T-helper 1 cell (primary cell): ENCODE measurements at regions not wholly inside any gene's neighbourhood (a gene's known extent, or its start where the extent isn't known, plus 50 kb on each side); places are given as distances from the start of the nearest gene placed in this dataset.
"Not testable (repeated sequence)": the region's sequence is repeated elsewhere in the genome, so short reads cannot be mapped to it uniquely, and the experiment has no call there.

Experiments used
- DNase-seq, 5 donors: peaks; one replicate each; pipeline ENCODE4 v3.0.0-alpha.2; 2012 to 2020

DNA sequence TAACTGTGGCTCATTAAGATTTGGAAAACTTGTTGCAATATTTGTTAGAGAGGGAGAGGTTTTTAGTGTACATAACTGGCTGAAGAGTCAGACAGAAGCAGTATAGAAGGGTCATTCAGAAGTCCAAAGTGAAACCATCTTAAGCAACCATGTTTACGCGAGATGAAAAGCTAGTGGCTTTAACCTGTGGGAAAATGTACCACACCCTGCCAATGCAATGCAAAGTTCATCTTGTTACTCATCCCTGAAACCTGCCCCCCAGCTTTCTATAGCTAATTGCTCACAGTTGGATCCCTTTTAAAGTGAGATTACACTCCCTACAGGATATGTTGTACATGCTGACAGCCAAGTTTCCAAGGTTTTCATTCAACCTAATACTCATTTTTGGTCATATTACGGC is 96.7 kb upstream of the RAPGEF2 start:
- DNase-seq: no peak

DNA sequence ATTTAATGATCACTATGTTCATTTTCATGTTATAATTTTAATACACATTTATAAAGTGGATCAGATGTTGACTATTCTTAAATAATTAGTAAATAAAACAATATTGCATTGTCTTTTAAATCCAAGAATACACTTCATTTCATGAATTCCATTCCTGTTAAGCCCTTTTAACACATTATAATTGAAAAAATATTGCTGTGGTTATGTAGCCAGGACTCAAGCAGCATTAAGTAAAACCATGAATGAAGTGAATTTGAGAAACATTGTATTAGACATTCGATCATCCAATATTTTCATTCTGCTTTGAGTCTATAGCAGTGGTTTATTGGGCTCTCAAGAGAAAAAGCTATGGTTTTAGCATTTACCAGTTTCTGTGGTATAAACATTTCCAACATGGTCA is 94.2 kb upstream of the RAPGEF2 start:
- DNase-seq: no peak

DNA sequence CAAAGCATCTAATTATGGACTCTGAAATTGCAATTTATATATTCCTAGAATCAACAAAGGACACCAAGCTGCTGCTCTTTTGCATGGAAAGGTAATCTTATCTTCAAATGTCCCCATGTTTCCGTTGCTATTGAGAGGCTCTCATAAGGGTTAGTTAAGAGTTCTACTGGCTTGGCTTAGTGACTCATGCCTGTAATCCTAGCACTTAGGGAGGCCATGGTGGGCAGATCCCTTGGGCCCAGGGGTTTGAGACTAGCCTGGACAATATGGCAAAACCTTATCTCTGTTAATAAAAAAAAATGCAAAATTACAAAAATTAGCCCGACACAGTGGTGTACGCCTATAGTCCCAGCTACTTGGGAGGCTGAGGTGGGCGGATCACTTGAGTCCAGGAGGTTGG is 93.4 kb upstream of the RAPGEF2 start:
- DNase-seq: no peak

DNA sequence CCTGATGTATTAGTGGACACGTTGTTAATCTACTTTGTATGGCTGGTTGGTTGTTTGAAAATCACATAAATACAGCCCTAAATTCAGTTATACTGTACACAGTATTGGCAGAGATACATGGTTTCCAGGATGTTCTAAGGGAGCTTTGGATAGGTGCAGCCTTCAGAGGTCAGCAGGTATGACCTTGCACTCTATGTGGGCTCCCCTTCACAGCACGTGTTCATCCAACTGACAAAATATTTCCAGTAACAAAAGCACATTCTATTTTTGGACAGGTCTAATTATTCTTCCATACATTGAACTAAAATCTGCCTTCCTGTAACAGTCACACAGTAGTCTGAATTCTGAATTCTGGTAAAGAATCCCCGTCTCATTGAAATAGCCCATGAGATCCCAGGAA is 92.8 kb upstream of the RAPGEF2 start:
- no peak for DNase-seq

DNA sequence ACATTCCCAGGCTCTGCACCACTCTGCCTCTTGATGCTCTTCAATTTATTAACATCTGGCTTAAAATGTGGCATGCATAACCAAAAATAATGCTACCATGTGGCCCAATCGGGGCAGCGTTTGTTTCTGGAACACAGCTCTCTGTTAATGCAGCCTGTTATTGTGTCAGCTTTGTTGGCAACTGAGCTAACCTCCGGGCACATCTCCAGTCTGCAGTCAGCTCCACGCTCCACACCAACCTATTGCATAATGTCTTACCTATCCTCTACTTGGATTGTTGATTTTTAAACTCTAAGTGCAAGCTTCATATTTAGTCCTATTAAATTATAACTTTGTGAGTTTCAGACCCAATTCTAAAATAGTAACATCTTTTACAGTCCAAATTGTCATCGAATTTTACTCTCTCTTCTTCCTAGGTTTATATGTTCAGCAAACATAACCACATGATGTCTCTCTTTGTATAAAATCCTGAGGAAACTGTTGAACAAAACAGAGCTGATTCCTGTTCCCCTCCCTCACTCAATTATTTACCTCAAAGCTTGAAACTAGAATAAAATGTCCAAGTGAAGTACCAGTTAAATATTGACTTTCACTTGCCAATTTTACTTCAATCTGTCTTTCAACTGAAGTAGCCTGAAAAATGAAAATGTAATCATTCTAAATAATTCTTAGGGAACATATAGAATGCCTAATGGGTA is 92.2 kb upstream of the RAPGEF2 start:
- no peak for DNase-seq

DNA sequence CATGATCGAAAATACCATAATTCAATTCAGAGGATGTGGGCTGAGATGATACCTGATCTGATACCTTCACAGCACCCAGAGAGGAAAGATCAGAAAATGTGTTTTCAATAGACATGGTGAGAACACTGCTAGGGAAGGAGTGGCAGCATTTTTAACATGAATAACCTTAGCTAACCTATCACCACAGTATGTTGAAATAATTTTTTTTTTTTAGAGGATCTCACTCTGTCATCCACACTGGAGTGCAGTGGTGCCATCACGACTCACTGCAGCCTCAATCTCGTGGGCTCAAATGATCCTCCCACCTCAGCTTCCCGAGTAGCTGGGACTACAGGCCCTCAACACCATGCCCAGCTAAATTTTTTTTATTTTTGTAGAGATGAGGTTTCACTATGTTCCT is 90.5 kb upstream of the RAPGEF2 start:
- no peak for DNase-seq

DNA sequence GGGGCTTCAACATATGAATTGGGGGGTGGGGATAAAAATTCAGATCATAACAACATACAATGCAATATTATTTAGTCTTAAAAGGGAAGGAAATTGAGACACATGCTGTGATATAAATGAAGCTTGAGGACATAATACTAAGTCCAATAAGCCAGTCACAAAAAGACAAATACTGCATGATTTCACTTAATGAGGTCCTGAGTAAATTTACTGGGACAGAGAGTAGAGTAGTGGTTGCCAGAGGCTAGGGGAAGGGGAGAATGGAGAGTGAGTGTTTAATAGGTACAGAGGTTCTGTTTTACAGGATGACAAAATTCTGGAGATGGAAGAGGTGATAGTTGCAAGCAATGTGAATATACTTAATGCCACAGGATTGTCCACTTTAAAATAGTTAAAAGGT is 89.2 kb upstream of the RAPGEF2 start:
- DNase-seq: no peak

DNA sequence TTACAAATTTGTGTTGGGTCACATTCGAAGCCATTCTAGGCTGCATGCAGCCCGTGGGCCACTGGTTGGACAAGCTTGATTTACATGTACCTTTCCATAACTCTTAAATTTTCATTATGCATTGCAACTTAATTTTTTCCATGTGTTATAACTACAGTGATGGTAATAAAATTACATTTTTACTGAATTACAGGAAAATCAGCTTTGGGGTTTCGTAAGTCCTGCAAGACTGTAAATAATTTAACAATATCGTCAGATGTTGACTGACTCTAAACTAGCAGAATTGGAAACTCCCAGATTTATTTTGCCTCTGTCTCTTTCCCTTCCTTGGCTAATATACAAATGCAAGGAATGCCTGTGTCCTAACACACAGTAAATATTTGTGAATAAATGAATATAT is 88.0 kb upstream of the RAPGEF2 start:
- no peak for DNase-seq

DNA sequence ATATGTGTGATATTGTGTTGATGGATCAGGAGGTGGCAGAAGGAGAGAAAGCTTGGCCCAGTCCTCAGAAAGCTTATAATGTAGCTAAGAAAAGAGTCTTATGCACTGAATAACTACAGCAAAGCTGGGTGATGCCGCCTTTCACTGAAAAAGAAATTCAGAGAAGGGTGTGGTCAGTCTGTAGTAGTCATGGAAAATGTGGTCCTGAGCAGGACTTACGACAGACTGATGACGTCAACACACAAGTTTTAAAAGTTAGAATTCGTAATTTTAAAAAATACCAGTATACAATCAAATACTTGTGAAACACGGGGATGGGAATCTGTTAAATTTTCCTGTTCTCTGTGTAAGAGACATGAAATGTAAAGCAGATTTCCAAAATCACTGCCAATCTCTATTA is 87.0 kb upstream of the RAPGEF2 start:
- no peak for DNase-seq

DNA sequence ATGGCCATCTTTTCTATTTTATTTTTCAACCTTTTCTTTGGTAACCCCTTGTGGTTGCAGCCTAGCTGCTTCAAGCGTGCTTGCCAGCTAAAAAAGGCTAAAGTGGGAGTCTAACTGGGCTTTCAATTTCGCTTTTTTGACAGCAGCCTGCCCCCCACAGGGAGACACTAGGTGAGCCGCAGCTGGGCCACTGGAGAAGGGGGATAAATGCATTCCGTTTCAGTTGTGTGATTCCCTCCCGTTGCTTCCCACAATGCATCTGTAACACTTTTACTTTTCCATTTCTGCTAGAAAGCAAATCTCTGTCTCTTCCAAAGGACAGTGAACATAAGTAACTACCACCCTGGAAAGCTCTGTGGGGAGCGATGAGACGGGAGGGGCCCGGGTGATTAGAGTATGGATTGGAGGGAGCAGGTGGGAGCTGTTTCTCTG is 86.3 kb upstream of the RAPGEF2 start:
- DNase-seq: no peak

DNA sequence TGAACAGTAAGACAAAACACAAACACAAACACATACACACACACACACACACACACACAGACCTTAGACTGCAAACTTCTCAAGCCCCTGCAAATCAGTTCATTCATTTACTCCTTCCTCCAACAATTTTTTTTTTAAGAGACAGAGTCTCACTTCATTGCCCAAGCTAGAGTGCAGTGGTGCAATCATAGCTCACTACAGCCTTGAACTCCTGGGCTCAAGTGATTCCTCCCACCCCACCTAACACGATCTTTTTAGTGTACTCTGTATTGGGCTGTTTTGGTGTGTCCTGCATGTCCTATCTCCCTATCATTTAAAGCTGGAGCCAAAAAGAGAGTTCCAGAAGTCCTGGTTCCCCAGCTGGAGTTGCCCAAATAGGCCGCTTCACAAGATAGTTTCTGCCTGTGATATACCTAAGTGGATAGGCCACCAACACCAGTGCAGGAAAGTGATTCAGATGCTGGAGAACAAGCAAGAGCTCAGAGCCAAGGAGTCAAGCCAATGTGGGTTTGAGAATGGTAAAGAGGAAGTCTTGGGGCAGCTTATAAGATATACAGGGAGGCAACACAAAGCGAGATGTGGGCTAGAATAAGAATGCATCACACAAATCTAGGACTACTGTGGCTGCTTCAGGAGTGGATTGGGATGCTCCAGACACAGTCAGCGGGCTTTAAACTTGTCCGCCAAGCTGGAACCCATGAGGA is 85.4 kb upstream of the RAPGEF2 start:
- no peak for DNase-seq

DNA sequence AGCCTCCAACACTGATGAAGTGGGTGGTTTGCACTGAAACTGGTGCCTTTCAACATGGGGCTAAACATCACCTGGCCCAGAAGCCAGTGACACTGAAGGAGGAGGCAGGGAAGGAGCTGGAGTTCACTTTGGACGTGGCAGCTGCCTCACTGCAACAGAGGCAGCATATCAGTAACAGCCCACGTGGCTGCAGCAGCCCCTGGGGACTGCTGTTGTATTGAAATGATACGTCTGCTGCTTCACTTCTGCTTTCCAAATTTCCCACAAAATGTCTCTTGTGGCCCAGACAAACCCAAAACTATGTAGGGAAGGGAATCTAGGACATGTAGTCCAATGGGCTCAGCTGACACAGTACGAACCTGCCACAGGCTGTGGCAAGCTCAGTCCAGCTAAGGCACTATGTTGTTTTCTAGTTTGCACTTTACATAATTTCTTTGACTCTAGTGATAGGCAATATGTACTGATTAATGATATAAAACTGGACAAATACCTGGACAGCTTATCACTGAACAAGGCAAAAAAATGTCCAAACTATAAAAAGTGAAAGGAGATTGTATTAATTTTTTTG is 84.7 kb upstream of the RAPGEF2 start:
- DNase-seq: no peak

DNA sequence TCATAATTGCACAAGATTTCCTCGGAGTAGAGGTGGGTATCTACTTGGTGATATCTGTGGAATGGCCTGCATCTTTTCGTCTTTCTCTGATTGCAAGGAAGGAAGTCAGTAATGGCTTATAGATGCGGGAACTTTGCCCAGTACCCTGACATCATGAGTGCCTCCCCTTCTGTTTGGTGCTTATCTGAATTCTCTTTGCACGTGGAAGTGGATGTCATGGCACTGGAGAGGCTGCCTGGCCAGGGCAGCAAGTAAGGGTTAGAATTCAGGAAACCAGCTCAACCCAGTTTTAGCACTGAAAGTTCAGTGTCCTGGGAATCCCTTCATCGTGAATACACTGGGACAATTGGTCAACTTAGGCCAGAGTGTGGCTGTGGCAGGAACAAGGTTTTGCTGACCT is 83.5 kb upstream of the RAPGEF2 start:
- DNase-seq: no peak

DNA sequence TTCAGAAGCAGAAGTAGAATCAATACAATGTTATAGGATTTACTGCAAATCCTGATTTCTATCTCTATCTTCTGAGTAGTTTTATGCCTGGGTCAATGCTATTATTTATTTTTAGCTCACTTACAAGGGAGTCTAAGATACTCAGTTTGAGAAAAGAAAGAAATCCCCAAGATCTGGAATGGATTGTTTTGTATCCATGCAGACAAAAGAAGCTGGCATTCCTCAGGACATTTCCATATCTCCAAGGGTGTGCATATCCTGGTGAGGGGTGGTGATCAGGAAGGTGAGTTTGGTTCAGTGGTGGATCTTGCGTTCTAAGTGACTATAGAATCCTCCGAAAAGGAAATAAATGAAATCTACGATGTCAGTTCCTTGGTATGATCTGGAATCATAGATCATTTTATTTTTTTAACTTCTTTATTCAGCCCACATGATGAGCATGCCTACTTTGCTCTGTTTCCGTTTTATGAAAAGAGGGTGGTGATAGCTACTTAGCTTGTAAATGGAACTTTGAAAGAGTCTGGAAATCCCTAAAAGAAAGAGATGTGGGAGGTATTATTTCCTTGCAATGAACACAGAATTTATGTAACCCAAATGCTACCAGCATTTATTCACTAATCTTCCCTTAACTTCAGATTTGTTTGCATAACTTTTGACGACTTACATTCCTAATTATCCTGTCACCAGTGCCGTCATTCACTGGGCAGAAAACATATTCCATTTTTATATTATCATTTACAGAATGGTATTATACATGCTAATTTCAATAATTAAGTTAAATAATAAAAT is 81.1 kb upstream of the RAPGEF2 start:
- DNase-seq: no peak

DNA sequence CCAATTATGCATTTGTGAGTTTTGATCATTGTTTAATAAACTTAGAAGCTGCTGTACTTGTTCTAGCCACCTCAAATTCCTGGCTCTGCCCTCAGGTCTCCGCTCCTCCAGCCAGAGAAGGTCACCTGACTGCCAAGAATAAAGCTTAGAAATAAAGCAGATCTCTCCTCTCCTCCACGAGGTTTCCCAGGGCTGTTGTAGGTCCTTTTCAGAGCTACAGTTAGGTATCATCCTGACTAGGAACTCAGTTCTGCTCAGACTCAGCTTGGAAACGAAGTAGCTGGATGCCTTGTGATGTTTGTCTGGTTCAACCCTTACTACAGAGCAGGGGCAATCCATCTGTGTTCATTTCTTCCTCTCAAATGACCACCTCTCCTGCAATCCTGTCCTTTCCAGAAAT is 79.1 kb upstream of the RAPGEF2 start:
- no peak for DNase-seq

DNA sequence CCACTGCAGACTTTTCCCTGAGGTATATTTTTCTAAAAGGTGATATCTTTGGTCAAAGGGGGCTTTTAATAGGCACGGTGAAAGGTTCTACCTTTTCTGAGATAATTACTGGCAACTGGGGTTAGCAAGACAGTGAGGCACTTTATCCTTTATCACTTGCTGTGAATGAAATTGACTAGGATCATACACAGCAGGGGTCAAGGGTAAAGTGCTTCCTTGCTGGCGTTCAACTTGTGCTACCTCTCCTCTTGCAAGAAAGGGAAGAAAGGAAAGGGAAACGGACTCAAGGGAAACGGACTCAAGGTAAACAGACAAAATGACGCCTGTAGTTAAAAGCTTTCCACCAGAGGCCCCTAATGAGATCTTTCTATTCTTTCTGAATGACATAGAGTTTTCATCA is 78.6 kb upstream of the RAPGEF2 start:
- DNase-seq: no peak

DNA sequence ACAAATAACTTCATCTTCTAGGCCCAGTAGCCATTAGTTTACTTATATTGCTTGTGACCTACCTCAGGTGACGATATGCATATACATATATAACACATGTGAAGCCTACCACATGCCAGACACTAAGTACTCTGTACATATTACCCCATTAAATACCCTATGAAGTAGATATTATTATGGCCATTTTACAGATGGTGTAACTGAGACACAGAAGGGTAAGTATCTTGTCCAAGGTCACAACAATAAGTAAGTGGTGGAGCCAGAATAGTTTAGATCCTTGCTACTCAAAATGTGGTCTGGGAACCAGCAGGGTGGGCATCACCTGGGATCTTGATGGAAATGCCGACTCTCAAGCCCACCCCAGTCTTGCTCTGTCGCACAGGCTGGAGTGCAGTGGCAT is 78.1 kb upstream of the RAPGEF2 start:
- no peak for DNase-seq

DNA sequence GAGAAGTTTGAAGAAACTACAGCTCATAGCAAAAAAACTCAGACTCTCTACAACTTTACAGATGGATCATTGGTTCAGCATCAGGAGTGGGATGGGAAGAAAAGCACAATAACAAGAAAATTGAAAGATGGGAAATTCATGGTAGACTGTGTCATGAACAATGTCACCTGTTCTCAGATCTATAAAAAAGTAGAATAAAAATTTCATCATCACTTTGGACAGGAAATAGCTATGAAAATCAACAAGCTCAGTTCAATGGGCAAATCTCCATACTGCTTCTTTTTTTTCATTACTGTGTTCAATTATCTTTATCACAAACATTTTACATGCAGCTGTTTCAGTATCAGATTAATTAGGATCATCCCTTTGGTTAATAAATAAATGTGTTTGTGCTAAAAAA is 76.5 kb upstream of the RAPGEF2 start:
- no peak for DNase-seq

DNA sequence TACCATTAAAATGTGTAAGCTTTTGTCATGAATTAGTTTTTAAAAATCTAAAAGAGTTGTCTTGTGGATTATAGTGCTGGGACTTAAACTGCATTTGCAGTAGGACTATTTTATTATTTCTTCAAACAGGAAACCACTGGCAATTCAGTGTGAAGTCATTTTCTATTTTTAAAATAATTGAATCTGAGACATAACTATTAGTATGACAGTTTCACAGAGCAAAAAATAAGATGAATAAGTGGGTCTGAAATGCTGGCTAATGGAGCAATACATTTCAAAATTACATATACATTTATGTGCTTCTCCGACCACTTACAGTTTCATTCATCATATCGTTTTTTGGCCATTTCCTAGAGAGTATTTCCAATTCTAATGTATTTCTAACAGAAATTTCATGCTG is 75.3 kb upstream of the RAPGEF2 start:
- no peak for DNase-seq

DNA sequence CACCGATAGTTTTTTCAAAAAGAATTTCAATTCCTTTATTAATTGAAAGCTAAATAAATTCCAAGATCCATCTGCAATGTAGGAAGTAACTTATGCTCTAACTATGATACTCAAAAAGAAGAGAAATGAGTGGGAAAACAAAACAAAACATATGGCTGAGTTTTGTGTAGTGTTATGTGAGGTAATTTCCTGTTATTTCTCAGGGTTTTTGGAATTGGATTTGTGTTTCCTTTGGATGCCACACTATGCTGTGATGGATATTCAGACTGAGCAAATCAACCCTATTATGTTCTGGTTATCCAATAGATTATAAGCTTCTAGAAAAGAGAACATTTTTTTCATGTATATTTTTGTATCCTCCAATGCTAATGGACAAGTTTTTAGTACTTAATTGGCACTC is 73.4 kb upstream of the RAPGEF2 start:
- DNase-seq: no peak

DNA sequence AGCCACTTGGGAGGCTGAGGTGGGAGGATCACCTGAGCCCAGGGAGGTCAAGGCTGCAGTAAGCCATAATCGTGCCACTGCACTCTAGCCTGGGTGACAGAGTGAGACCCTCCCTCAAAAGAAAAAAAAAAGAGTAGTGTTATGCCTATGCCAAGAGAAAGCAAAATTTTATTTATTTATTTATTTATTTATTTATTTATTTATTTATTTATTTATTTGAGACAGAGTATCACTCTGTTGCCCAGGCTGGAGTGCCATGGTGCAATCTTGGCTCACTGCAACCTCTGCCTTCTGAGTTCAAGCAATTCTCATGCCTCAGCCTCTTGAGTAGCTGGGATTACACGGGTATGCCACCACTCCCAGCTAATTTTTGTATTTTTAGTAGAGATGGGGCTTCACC is 72.6 kb upstream of the RAPGEF2 start:
- not testable (repeated sequence) for DNase-seq

DNA sequence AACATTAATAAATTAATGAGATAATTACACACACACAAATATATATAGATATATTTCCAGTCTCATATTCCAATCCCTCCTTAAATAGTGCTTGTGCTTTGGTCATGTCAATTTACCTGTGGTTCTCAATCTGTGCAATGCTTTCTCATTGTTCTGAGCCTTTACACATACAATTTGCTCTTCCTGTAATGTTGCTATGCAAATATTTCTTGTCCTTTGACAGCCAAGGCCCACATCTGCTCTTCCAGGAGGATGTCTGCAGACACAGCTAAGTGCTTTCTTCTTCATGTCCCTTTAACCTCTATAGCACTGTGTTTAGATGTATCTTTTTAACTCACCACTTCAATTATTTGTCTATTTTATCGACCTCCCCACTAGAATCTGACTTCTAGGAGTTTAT is 67.3 kb upstream of the RAPGEF2 start:
- no peak for DNase-seq

DNA sequence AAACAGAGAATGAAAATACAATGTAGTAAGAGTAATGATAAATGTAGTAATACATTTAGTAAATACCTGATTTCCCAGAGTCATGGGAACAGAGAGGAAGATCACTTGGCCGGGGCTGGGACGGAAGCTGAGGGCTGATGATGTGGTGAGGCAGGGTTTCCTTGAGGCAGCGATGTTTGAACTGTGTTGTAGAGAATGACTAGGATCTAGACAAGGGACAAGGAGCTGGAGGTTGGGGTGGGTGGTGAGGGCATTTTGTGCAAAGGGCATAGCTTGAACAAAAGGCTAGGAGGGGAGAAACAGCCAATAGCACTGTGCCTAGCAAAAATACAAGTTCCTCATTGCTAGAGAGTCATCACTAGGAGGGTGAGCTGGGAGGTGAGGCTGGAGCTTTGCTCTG is 64.3 kb upstream of the RAPGEF2 start:
- no peak for DNase-seq
